Fibroblast of villous mesenchyme (primary cell): ENCODE measurements at regions not wholly inside any gene's neighbourhood (a gene's known extent, or its start where the extent isn't known, plus 50 kb on each side); places are given as distances from the start of the nearest gene placed in this dataset.

ENCODE experiments used
- DNase-seq: peaks from one replicate; pipeline ENCODE4 v3.0.0-alpha.2; 2010; ENCODE audit warnings: low read depth
- H3K4me3 ChIP-seq: 2 replicates; pipeline ENCODE4 v1.5.1; 2011; ENCODE audit warnings: low read depth, mild to moderate bottlenecking, low read length
- TF ChIP-seq, protein P1 (sequence below): IDR thresholded peaks from 2 replicates; pipeline ENCODE4 v1.5.1; 2012; ENCODE audit warnings: low read depth, mild to moderate bottlenecking, low read length; ENCODE audit not compliant: insufficient read depth

DNA sequence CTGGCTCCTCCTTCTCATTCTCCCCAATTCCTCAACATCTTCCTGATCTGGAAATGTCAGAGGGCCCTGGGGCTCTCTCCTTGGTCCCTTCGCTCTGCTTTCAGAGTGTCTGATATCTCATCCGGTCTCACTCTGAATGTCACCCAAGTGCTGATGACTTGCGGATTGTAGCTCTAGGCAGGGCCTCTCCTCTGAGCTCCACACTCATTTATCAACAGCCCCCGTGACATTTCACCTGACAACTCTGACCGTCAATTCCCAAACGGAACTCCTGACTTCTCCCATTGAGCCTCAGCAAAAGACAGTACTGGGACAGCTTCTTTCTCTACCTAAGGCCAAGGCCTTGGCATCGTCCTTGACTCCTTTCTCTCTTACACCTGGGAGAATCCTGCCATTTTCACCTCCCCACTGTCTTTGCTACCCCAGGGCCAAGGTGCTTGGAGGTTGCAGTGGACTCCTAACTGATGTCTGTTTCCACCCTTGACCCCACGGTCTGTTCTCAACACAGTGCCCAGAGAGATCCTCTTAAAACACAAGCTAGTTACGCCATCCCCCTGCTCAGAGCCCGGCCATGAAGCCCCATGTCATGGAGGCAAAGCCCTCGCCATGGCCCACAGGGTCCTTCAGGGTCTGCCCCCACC is 57.5 kb upstream of the THY1 start:
- TF ChIP-seq, protein P1, sequence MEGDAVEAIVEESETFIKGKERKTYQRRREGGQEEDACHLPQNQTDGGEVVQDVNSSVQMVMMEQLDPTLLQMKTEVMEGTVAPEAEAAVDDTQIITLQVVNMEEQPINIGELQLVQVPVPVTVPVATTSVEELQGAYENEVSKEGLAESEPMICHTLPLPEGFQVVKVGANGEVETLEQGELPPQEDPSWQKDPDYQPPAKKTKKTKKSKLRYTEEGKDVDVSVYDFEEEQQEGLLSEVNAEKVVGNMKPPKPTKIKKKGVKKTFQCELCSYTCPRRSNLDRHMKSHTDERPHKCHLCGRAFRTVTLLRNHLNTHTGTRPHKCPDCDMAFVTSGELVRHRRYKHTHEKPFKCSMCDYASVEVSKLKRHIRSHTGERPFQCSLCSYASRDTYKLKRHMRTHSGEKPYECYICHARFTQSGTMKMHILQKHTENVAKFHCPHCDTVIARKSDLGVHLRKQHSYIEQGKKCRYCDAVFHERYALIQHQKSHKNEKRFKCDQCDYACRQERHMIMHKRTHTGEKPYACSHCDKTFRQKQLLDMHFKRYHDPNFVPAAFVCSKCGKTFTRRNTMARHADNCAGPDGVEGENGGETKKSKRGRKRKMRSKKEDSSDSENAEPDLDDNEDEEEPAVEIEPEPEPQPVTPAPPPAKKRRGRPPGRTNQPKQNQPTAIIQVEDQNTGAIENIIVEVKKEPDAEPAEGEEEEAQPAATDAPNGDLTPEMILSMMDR = no peak
- no peak overlapping the region for H3K4me3 ChIP-seq
- DNase-seq = no peak

DNA sequence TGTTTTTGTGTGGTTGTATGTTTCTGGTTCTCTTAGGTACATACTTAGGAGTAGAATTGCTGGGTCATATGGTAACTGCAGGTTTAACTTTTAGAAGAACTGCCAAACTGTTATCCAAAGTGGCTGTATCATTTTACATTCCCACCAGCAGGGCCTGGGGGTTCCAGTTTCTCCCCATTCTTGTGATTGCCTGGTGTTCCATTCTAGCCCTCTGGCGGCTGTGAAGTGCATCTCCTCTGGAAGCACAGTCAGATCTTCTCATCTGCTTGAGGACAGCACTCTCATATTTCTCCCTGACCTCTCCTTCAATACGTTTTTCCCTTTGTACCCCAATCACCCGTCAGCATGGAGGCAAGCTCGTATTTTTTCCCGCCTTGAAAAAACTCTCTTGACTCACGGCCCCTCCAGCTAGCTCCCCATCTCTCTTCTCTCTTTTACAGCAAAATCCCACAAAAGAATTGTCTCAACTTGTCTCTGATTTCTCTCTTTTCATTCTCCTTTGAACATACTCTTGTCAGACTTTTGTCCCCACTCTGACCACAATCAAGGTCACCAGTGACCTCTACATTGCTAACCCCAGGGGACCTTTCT is 56.8 kb upstream of the THY1 start:
- no peak overlapping the region for H3K4me3 ChIP-seq
- DNase-seq = peak; percentile 29
- TF ChIP-seq, protein P1 = peak; percentile 64

DNA sequence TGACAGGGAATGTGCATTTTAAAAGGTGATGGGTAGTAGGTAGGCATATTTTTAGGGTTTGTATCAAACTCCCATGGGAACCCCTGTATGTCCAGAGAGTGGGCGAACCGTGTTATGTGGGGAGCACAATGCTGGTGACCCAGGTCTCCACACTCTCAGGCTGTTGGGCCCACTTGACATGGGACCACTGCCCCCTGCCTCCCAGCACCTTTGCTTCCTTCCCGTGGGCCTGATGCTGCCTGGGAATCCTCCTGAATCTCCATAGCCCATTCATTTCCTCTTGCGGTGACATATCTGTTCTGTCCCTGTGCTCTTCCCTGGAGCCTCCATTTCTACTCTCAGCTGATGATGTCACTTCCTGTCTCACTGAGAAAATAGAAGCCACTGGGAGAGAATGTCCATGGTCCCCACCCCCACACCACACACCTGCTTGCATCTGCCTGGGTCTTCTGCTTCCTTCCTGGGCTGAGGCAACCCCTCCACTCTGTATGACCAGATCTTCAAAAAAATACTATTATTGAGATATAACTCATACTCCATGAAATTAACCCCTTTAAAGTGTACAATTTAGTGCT is 55.8 kb upstream of the THY1 start:
- TF ChIP-seq, protein P1 = no peak
- DNase-seq = no peak
- H3K4me3 ChIP-seq = no peak overlapping the region

DNA sequence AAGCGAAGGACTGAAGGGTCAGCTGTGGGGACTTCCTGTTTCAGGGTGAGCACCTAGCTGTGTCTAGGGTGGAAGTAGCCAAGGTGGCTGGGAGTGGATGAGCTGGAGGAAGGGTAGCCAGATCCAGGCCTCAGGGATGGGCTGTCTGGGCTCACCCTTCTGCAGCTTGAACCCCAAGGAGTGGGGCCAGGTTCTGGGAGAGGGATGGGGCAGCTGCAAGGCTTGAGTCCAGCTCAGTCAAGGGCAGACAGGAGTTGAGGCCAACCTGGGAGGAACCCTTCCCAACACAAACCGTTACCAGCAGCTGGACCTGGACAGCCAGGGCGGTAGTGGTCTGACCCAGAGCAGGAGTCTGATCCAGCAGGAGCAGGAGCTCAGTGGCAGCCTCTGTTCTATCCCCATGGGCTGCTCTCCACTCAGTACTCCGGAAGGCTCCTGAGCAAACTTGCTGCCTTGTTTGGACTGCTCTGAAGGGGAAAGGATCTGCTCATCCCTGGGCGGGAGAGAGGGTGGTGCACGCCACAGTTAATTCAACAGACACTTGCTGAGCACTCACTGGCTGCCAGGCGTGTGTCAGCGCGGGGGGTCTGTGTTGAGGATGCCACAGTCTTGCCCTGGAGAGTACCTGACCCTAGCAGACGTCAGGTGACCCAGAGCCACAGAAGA is 53.8 kb upstream of the THY1 start:
- DNase-seq = no peak
- TF ChIP-seq, protein P1 = no peak
- no peak overlapping the region for H3K4me3 ChIP-seq

DNA sequence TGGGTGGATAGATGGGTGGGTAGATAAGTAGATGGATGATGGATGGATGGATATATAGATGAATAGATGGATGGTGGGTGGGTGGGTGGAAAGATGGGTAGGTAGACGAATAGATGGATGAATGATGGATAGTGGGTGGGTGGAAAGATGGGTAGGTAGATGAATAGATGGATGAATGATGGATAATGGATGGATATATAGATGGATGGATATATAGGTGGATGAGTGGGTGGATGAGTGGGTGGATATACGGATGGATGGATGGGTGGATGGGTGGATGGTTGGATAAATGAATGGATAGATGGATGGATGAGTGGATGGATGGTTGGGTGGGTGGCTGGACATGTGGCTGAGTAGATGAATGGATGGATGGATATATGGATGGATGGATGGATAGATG is 53.1 kb upstream of the THY1 start:
- no peak for DNase-seq
- no peak overlapping the region for H3K4me3 ChIP-seq
- TF ChIP-seq, protein P1 = no peak

DNA sequence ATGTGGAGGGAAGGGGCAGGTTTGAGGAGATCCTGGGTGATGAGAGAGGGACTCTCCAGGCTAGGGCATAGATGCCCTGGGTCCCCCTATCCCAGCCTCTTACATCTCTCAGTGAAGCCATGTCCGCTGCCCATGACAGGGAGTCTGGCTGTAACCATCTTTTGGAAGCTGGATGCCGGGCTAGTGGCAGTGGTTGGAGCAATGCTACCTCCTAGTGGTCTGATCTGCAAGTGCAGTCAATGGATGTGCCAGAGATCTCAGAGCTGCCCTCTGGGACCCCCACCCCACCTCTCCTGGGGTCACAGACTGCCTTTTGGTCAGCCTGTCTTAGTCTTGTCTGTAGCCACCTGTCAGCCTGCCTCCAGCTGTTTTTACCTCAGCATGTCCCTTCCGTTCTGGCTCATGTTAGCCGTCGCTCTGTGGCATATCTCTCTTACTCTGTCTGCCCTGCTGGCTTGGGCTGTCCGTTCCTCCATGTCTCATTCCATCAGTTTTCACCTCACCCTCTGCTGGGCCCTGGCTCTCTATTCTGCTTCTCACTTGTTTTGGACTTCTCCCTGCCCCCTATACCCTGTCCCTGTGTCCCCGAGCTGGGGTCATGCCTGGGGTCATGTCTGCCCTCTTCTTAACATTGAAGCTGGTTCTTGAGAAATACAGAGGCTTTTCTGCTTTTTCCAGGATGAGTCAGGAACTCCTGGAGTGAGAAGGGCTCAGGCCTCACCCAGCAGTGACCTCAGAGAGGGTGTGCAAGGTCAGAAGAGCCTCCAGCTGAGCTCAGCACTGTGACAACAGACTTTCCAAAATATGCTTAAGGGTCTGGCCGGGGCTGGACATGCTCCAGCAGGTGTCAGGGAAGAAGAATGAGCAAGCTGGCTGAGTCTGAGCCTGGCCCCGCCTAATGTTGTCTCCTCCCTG is 52.0 kb upstream of the THY1 start:
- DNase-seq = peak; percentile 81
- TF ChIP-seq, protein P1 = peak; percentile 96
- no peak overlapping the region for H3K4me3 ChIP-seq
